Rectal smooth muscle tissue (tissue), 1 donor: ENCODE measurements at regions not wholly inside any gene's neighbourhood (a gene's known extent, or its start where the extent isn't known, plus 50 kb on each side); places are given as distances from the start of the nearest gene placed in this dataset.
"Not testable (repeated sequence)": the region's sequence is repeated elsewhere in the genome, so short reads cannot be mapped to it uniquely, and the experiment has no call there.

Experiments used
- H3K27ac ChIP-seq: one replicate; pipeline ENCODE4 v1.7.0; 2013; ENCODE audit warnings: low read depth, low read length, inconsistent platforms
- H3K27me3 ChIP-seq: one replicate; pipeline ENCODE4 v1.7.0; 2013; ENCODE audit warnings: low read length; ENCODE audit not compliant: control insufficient read depth, insufficient read depth
- H3K36me3 ChIP-seq: one replicate; pipeline ENCODE4 v1.7.0; 2013; ENCODE audit warnings: low read length; ENCODE audit not compliant: control insufficient read depth, insufficient read depth
- H3K4me1 ChIP-seq: one replicate; pipeline ENCODE4 v1.7.0; 2013; ENCODE audit warnings: low read length; ENCODE audit not compliant: control insufficient read depth, insufficient read depth
- H3K4me3 ChIP-seq: one replicate; pipeline ENCODE4 v1.7.0; 2013; ENCODE audit warnings: low read length
- H3K9ac ChIP-seq: one replicate; pipeline ENCODE4 v1.7.0; 2013; ENCODE audit warnings: low read length

DNA sequence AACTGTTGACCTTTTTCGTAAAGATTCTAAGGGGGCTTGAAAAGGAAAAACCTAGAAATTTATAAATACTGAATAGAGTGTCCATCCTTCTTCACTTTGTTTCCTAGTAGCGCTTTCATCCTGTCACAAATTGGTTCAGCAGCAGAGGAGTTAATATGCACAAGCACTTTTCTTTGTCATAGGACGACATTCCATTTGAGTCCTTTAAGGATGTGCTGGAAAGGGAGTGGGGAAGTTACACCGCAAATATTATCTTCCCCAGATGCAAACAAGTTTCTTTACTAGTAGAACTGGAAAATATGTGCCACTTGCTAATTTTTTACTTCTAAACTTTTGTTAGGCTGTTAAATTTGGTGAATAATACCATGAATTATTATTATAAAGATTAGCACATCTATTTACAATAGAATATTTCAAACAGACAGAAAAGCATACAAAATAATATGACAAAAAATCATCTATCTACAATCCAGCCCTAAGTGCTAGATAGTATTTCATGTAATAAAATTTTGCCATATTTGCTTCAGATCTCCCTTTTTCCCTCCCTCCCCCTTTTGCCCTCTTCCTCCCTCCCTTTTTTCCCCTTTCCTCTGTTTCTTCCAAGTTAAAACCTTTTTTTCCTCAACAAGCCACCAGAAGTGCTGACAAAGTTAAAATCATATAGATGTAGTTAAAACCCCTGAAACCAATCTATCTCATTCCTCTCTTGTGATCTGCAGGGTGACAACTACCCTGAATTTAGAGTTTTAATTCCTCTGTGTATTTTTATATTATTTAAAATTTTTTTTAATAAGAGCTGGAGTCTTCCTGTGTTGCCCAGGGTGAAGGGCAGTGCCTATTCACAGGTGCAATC is 50.5 kb upstream of the MAP4K3 start:
- H3K9ac ChIP-seq, result no peak overlapping the region
- no peaks in the 10 kb centered on the region for H3K4me1 ChIP-seq
- no peaks in the 10 kb centered on the region for H3K27me3 ChIP-seq
- no peak overlapping the region for H3K27ac ChIP-seq
- no peaks in the 10 kb centered on the region for H3K36me3 ChIP-seq
- no peak overlapping the region for H3K4me3 ChIP-seq

DNA sequence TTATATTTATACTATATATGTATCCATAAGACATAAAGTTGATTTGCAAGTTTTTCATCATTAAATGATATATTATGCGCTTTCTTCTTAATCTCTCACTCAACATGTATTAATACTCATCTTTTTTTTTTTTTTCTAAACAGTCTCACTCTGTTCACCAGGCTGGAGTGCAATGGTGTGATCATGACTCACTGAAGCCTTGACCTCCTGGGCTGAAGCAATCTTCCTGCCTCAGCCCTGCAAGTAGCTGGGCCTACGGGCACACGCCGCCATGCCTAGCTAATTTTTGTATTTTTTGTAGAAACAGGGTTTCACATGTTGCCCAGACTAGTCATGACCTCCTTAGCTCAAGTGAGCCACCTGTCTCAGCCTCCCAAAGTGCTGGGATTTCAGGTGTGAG is 51.4 kb upstream of the MAP4K3 start:
- no peaks in the 10 kb centered on the region for H3K4me1 ChIP-seq
- H3K9ac ChIP-seq, result no peak overlapping the region
- H3K4me3 ChIP-seq, result no peak overlapping the region
- H3K27me3 ChIP-seq, result no peaks in the 10 kb centered on the region
- H3K27ac ChIP-seq, result no peak overlapping the region
- no peaks in the 10 kb centered on the region for H3K36me3 ChIP-seq

DNA sequence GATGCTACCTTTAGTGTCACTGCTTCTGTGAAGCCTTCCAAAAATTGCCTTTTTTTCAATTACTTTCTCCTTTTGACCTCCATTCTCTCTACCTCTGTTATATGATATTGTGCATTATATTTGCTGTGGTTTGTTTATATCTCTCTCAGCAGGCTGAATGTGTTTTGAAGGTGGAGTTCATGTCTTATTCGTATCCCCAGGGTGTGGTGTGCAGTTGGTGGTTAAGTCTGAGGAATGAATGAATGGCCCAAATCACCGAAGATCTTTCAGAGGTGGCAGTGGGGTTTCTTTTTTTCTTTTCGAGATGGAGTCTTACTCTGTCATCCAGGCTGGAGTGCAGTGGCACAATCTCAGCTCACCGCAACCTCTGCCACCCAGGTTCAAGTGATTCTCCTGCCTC is 53.5 kb upstream of the MAP4K3 start:
- no peaks in the 10 kb centered on the region for H3K27me3 ChIP-seq
- no peak overlapping the region for H3K27ac ChIP-seq
- H3K36me3 ChIP-seq, result no peaks in the 10 kb centered on the region
- no peak overlapping the region for H3K9ac ChIP-seq
- peaks cover 8% of the 10 kb centered on the region for H3K4me1 ChIP-seq
- no peak overlapping the region for H3K4me3 ChIP-seq

DNA sequence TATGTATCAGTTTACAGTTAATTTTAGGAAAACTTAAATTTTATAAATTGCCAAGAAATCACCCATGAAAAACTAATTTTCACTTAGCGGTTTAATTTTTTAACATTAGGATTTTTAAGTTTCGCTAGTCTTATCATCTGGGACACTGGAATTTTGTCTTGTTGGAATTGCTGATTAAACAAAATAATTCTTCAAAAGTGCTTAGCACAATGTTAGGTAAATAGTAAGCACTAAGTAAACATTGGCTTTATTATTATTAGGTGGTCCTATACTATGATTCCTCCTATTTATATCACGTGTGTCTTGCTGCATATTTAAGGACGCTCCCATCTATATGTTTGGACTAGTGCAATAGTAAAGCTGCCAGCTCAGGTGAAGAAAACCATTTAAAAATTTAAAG is 54.6 kb upstream of the MAP4K3 start:
- H3K36me3 ChIP-seq, result no peaks in the 10 kb centered on the region
- no peak overlapping the region for H3K9ac ChIP-seq
- H3K4me1 ChIP-seq, result peaks cover 8% of the 10 kb centered on the region
- no peak overlapping the region for H3K4me3 ChIP-seq
- H3K27ac ChIP-seq, result no peak overlapping the region
- no peaks in the 10 kb centered on the region for H3K27me3 ChIP-seq

DNA sequence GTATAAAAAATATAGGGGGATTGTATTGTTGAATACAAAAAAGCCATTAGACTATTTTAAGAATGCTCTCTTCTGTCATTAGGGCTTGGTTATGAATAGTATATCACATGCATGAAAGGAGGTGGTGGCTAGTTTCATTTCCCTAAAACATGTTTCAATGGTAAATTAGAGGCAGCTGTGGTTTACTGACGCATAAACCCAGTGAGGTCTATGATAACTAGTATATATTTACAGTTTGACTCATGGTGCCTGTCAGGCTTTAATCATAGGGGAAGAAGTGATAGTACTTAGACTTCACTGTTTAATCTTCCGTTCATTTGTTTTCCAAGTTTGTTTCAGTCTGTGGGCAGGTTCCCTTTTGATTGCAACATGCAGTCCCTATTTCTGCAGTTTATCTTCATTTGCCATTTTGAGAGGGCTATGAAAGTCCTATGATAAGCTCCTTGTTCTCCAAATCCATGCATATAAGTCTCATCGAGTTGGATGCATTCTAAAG is 55.1 kb upstream of the MAP4K3 start:
- H3K9ac ChIP-seq, result no peak overlapping the region
- H3K27me3 ChIP-seq, result no peaks in the 10 kb centered on the region
- H3K27ac ChIP-seq, result no peak overlapping the region
- H3K36me3 ChIP-seq, result no peaks in the 10 kb centered on the region
- no peak overlapping the region for H3K4me3 ChIP-seq
- peaks cover 8% of the 10 kb centered on the region for H3K4me1 ChIP-seq

DNA sequence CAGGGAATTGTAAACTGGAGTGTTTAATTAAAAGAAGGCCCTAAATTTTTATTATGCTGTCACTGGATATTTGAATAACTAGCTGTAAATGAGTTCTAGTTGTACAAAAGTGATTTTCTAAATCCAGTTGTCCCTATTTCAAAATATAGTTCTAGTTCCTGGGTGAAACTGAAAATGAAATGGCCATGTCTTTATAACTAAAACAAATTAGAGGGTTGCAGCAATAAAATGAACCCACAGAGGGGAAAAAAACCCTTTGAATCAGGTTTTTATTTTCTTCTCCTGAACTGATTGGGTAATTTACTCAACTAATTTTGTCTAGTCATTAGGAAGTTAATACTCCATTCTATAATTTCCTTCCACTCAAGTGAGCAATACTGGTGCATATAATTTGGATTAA is 55.6 kb upstream of the MAP4K3 start:
- no peak overlapping the region for H3K9ac ChIP-seq
- H3K27me3 ChIP-seq, result no peaks in the 10 kb centered on the region
- H3K4me3 ChIP-seq, result no peak overlapping the region
- peaks cover 8% of the 10 kb centered on the region for H3K4me1 ChIP-seq
- H3K27ac ChIP-seq, result no peak overlapping the region
- no peaks in the 10 kb centered on the region for H3K36me3 ChIP-seq

DNA sequence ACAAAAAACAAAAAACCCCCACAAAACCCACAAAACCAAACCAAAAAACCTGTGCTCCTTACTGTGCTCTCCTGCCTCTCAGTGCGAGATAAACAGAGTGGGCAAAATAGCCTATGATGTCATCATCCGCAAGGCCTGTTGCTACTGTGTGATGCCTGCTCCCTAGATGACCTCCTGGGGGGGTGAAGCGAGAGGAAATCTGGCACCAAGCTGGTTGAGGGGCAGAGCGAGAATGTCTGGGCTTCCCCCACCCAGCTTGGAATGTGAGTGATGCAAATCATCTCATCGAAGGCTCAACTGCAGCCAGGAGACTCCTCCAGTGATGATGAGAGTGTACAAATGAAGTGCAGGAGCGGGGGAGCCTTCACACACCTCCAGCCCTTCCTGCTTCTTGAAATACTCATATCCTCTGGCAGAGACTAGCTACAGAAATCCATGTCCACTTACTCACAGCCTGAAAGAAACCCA is 57.7 kb upstream of the MAP4K3 start:
- no peaks in the 10 kb centered on the region for H3K36me3 ChIP-seq

DNA sequence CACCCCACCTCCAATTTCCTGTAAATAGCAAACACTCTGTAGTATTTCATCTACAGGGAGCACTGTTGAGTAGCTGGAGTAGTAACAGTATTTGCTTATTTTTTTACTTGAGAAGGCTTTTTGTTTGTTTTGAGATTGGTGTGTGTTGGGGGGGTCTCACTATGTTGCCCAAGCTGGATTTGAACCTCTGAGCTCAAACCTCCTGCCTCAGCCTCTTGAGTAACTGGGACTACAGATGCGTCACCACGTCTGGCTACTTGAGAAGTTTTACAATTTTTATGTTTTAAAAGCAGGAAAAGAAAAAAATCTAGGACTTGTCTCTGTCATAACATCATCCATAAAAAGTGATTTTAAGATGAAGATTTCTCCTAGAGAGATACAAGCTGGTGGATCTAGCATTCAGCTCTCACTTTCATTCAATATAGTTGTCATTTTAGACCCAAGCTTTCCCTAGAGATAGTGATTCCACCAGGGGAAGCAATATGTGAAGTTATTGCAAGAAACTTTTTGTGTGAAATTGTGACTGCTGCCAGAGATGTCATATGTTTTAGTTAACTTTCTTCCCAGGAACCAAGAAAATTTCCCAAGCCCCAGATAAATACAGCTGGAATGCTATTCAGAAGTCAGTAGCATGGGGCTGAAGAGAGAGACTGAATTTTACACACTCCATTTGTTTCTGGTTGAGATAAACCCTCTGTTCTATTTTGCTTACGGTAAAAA is 60.2 kb upstream of the MAP4K3 start:
- peaks cover 16% of the 10 kb centered on the region for H3K4me1 ChIP-seq
- no peak overlapping the region for H3K4me3 ChIP-seq
- no peaks in the 10 kb centered on the region for H3K36me3 ChIP-seq
- H3K9ac ChIP-seq, result no peak overlapping the region
- H3K27ac ChIP-seq, result no peak overlapping the region
- H3K27me3 ChIP-seq, result no peaks in the 10 kb centered on the region

More for the DNA sequence above, 57.7 kb upstream of the MAP4K3 start:
- Histone ChIP-seq H3K4me3 (no peak overlapping the region), H3K4me1 (peaks cover 8% of the 10 kb centered on the region), H3K9ac (no peak overlapping the region), H3K27me3 (no peaks in the 10 kb centered on the region), H3K27ac (no peak overlapping the region)

DNA sequence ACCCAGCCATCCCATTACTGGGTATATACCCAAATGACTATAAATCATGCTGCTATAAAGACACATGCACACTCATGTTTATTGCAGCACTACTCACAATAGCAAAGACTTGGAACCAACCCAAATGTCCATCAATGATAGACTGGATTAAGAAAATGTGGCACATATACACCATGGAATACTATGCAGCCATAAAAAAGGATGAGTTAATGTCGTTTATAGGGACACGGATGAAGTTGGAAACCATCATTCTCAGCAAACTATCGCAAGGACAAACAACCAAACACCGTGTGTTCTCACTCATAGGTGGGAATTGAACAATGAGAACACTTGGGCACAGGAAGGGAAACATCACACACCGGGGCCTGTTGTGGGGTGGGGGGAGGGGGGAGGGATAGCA is 61.1 kb upstream of the MAP4K3 start:
- H3K9ac ChIP-seq, H3K4me3 ChIP-seq, H3K27ac ChIP-seq, H3K36me3 ChIP-seq, H3K27me3 ChIP-seq: not testable (repeated sequence)
- H3K4me1 ChIP-seq, result peaks cover 16% of the 10 kb centered on the region

DNA sequence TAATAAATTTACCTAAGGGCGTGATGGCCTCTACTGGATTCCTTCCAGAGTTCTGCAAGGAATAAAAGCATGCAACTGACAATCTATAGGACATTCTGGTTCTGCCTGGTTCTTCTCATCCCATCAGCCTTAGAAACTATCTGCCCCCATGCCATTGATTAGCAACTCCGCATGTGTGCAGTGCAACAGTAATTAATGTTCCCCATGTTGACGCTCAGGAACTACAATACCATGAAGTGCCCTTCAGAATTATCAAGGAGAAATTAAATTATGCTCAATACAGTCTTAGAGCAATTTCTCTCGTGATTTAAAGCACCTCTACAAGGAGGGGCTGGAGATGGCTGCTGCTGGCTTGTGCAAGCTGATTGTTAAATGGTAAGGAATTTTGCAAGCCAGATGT is 61.7 kb upstream of the MAP4K3 start:
- H3K36me3 ChIP-seq, result no peaks in the 10 kb centered on the region
- peaks cover 16% of the 10 kb centered on the region for H3K4me1 ChIP-seq
- no peak overlapping the region for H3K4me3 ChIP-seq
- no peak overlapping the region for H3K9ac ChIP-seq
- no peaks in the 10 kb centered on the region for H3K27me3 ChIP-seq
- no peak overlapping the region for H3K27ac ChIP-seq

DNA sequence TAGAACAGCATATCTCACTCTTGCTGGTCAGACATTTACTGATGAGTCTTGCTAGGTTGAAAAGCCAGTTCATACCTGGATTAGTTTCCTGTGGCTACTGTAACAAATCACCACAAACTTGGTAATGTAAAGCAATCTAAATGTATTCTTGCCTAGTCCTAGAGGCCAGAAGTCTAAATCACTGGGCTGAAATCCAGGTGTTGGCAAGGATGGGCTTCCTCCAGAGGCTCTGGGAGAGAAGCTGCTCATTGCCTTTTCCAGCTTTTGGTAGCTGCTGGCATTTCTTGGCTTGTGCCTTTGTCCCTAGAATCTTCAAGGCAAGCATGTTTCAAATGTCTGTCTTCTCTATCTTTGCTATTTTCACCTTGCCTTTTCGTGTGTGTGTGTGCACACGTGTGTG is 62.3 kb upstream of the MAP4K3 start:
- H3K4me3 ChIP-seq, result no peak overlapping the region
- no peaks in the 10 kb centered on the region for H3K27me3 ChIP-seq
- no peaks in the 10 kb centered on the region for H3K36me3 ChIP-seq
- H3K27ac ChIP-seq, result no peak overlapping the region
- no peak overlapping the region for H3K9ac ChIP-seq
- peaks cover 20% of the 10 kb centered on the region for H3K4me1 ChIP-seq

DNA sequence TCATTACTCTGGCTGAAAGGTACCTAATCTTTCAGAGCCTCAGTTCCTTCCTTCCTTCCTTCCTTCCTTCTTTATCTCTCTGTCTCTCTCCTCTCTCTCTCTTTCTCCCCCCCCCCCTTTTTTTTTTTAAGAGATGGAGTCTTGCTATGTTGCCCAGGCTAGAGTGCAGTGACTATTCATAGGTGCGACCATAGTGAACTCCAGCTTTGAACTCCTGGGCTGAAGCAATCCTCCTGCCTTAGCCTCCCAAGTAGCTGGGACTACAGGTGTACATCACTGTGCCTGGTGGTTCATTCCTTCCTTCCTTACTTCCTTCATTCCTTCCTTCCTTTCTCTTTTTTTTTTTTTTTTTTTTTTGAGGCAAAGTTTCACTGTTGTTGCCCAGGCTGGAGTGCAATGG is 64.3 kb upstream of the MAP4K3 start:
- H3K4me3 ChIP-seq, result no peak overlapping the region
- H3K27ac ChIP-seq, result no peak overlapping the region
- H3K27me3 ChIP-seq, result no peaks in the 10 kb centered on the region
- no peak overlapping the region for H3K9ac ChIP-seq
- no peaks in the 10 kb centered on the region for H3K36me3 ChIP-seq
- peaks cover 21% of the 10 kb centered on the region for H3K4me1 ChIP-seq
